SK-N-SH (cell line): ENCODE measurements at regions not wholly inside any gene's neighbourhood (a gene's known extent, or its start where the extent isn't known, plus 50 kb on each side); places are given as distances from the start of the nearest gene placed in this dataset.

Experiments
- CTCF ChIA-PET: fragments of 300-600, 350-600 bp; formaldehyde crosslinking; extraction: SDS; loops from one replicate; lab custom pipeline; 2021; lab: Yijun Ruan, JAX
- POLR2A ChIA-PET: fragments of 350-600 bp; sonication (Branson Sonifier 250); formaldehyde crosslinking; extraction: SDS; loops from one replicate; lab custom pipeline; 2020; ENCODE audit warnings: antibody characterized with exemption, inconsistent platforms; lab: Yijun Ruan, JAX
- DNase-seq: peaks from one replicate; pipeline ENCODE4 v3.0.0; 2012
- H2AFZ ChIP-seq: fragments of 200-600 bp; sonication (generic); 2 replicates; pipeline ENCODE4 v1.8.1; 2016; ENCODE audit warnings: antibody characterized with exemption, mild to moderate bottlenecking, low read depth
- H3F3A ChIP-seq: fragments of 200-600 bp; sonication (generic); replicated peaks from 2 replicates; pipeline ENCODE3; 2016; ENCODE audit warnings: antibody characterized with exemption, mild to moderate bottlenecking; ENCODE audit not compliant: insufficient read depth
- H3K27ac ChIP-seq, 2 experiments: fragments of 200-500 bp in 1 of 2; fragments of 200-600 bp in 1 of 2; sonication (Bioruptor generic) in 1 of 2; sonication (generic), shearing (Covaris generic) in 1 of 2; 2 replicates each; pipeline versions ENCODE4 v1.5.1 to v1.6.1; 2014 to 2016; ENCODE audit warnings: low read depth in 2 of 2, inconsistent platforms in 1 of 2, low read length in 1 of 2, mild to moderate bottlenecking in 1 of 2, mixed read lengths in 1 of 2
- H3K27me3 ChIP-seq: fragments of 200-600 bp; sonication (generic), shearing (Covaris generic); 2 replicates; pipeline ENCODE4 v1.6.1; 2016; ENCODE audit warnings: mixed run types; ENCODE audit not compliant: insufficient read depth
- H3K36me3 ChIP-seq, 2 experiments: fragments of 200-500 bp in 1 of 2; fragments of 200-600 bp in 1 of 2; sonication (Bioruptor generic) in 1 of 2; sonication (generic) in 1 of 2; replicated peaks in 1 of 2; 2 replicates each; pipeline versions ENCODE3 to v1.5.1; 2014 to 2016; ENCODE audit warnings: low read length in 1 of 2, mild to moderate bottlenecking in 1 of 2; ENCODE audit not compliant: insufficient read depth in 2 of 2, control insufficient read depth in 1 of 2
- H3K4me1 ChIP-seq, 2 experiments: fragments of 200-500 bp in 1 of 2; fragments of 200-600 bp in 1 of 2; sonication (Bioruptor generic) in 1 of 2; sonication (generic), shearing (Covaris generic) in 1 of 2; 2 replicates each; pipeline versions ENCODE4 v1.5.1 to v1.6.1; 2014 to 2016; ENCODE audit warnings: low read depth in 1 of 2, low read length in 1 of 2, mixed run types in 1 of 2; ENCODE audit not compliant: insufficient read depth in 2 of 2, control insufficient read depth in 1 of 2
- H3K4me2 ChIP-seq: fragments of 200-600 bp; sonication (generic), shearing (Covaris generic); 2 replicates; pipeline ENCODE4 v1.6.1; 2017; ENCODE audit warnings: mixed run types
- H3K4me3 ChIP-seq, 2 experiments: fragments of 200-500 bp in 1 of 2; fragments of 200-600 bp in 1 of 2; sonication (Bioruptor generic) in 1 of 2; sonication (generic), shearing (Covaris generic) in 1 of 2; 2 replicates each; pipeline versions ENCODE4 v1.5.1 to v1.8.1; 2014 to 2016; ENCODE audit warnings: low read depth in 2 of 2, inconsistent platforms in 1 of 2, low read length in 1 of 2, mild to moderate bottlenecking in 1 of 2, mixed read lengths in 1 of 2, moderate library complexity in 1 of 2
- H3K79me2 ChIP-seq: fragments of 200-600 bp; sonication (generic); 2 replicates; pipeline ENCODE4 v1.8.1; 2017; ENCODE audit warnings: mild to moderate bottlenecking; ENCODE audit not compliant: insufficient read depth
- H3K9ac ChIP-seq: fragments of 200-600 bp; sonication (generic); 2 replicates; pipeline ENCODE4 v1.6.1; 2017; ENCODE audit warnings: mixed run types
- H3K9me2 ChIP-seq: fragments of 200-600 bp; sonication (generic); 2 replicates; pipeline ENCODE4 v1.6.1; 2017; ENCODE audit warnings: mixed run types
- H3K9me3 ChIP-seq: fragments of 200-600 bp; sonication (generic); 2 replicates; pipeline ENCODE4 v1.6.1; 2017; ENCODE audit warnings: mixed run types, mild to moderate bottlenecking, moderate library complexity
- H4K20me1 ChIP-seq: fragments of 200-600 bp; sonication (generic); 2 replicates; pipeline ENCODE4 v1.6.1; 2017; ENCODE audit warnings: mild to moderate bottlenecking, mixed run types; ENCODE audit not compliant: insufficient read depth
- CHD2 ChIP-seq: fragments of 150-350 bp; IDR thresholded peaks from 2 replicates; pipeline ENCODE4 v1.6.1; 2018; ENCODE audit warnings: low read length; ENCODE audit not compliant: partially characterized antibody
- ELF1 ChIP-seq: IDR thresholded peaks from 2 replicates; pipeline ENCODE4 v1.4.0; 2012
- EZH2phosphoT487 ChIP-seq: fragments of 200-600 bp; sonication (generic); IDR thresholded peaks from 2 replicates; pipeline ENCODE4 v1.6.1; 2017; ENCODE audit warnings: low read depth, mixed run types, mild to moderate bottlenecking, antibody characterized with exemption, moderate library complexity, borderline replicate concordance
- FOXJ3 ChIP-seq: sonication (generic); formaldehyde crosslinking; IDR thresholded peaks from 2 replicates; pipeline ENCODE4 v1.5.1; 2020; ENCODE audit warnings: mild to moderate bottlenecking, missing genetic modification reagents
- FOXM1 ChIP-seq: IDR thresholded peaks from 2 replicates; pipeline ENCODE4 v1.4.0; 2012; ENCODE audit warnings: low read depth, mild to moderate bottlenecking
- GATA2 ChIP-seq: sonication (generic); formaldehyde crosslinking; IDR thresholded peaks from 2 replicates; pipeline ENCODE4 v1.5.0; 2020; ENCODE audit warnings: mild to moderate bottlenecking, missing genetic modification reagents
- JUND ChIP-seq: IDR thresholded peaks from 2 replicates; pipeline ENCODE4 v1.4.0; 2012
- MEF2A ChIP-seq: IDR thresholded peaks from 2 replicates; pipeline ENCODE4 v1.4.0; 2012; ENCODE audit warnings: low read depth, borderline replicate concordance
- NFIC ChIP-seq: IDR thresholded peaks from 2 replicates; pipeline ENCODE4 v1.4.0; 2012; ENCODE audit warnings: borderline replicate concordance
- NRF1 ChIP-seq: IDR thresholded peaks from 2 replicates; pipeline ENCODE4 v1.6.1; 2012; ENCODE audit warnings: low read depth, mild to moderate bottlenecking, low read length
- POLR2AphosphoS5 ChIP-seq: IDR thresholded peaks from 2 replicates; pipeline ENCODE4 v1.6.1; 2012; ENCODE audit warnings: low read depth, low read length
- RFX5 ChIP-seq: IDR thresholded peaks from 2 replicates; pipeline ENCODE4 v1.6.1; 2012; ENCODE audit warnings: mild to moderate bottlenecking, improper control_type of control experiment, low read length
- SMC3 ChIP-seq: IDR thresholded peaks from 2 replicates; pipeline ENCODE4 v1.6.1; 2012; ENCODE audit warnings: low read depth, low read length, improper control_type of control experiment
- TCF12 ChIP-seq: IDR thresholded peaks from 2 replicates; pipeline ENCODE4 v1.4.0; 2012
- TEAD4 ChIP-seq: IDR thresholded peaks from 2 replicates; pipeline ENCODE4 v1.4.0; 2012; ENCODE audit warnings: mild to moderate bottlenecking, borderline replicate concordance; ENCODE audit not compliant: insufficient read depth
- YY1 ChIP-seq: IDR thresholded peaks from 2 replicates; pipeline ENCODE4 v1.4.0; 2012; ENCODE audit warnings: low read depth, mild to moderate bottlenecking
- WGBS: methylation state at CpG from one replicate; pipeline ENCODE4 v1.1.6; 2017; ENCODE audit warnings: low lambda C conversion rate; 5-methylcytosine and 5-hydroxymethylcytosine counted together
- TF ChIP-seq, protein P1 (sequence below): IDR thresholded peaks from 2 replicates; pipeline ENCODE4 v1.6.1; 2012; ENCODE audit warnings: mild to moderate bottlenecking, low read depth, low read length, moderate library complexity
- TF ChIP-seq, protein P2 (sequence below): IDR thresholded peaks from 2 replicates; pipeline ENCODE4; 2012
- TF ChIP-seq, protein P3 (sequence below): IDR thresholded peaks from 2 replicates; pipeline ENCODE4 v1.4.0; 2012; ENCODE audit warnings: low read depth
- TF ChIP-seq, protein P4 (sequence below): fragments of 150-350 bp; IDR thresholded peaks from 2 replicates; pipeline ENCODE4 v1.6.1; 2017; ENCODE audit warnings: antibody characterized with exemption, low read length, low read depth, borderline replicate concordance

DNA sequence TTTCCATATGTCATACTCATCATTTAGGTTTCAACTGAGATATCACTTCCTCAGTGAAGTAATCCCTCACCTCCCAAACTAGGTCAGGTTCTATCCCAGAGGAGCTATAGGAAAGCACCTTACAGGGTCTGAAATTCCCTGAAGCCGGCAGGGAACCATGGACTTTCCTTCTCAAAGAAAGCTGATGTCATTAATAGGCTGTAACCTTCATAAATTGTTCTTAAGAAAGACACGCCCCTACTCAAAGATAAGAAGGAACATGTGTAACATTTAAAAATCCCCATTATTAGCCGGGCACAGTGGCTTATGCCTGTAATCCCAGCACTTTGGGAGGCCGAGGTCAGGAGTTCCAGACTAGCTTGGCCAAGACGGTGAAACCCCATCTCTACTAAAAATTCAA lies 50.0 kb upstream of the RNGTT start:
- H2AFZ ChIP-seq = no peak overlapping the region
- H3K4me2 ChIP-seq = no peak overlapping the region
- H3K9me3 ChIP-seq = no peaks in the 10 kb centered on the region
- H3K79me2 ChIP-seq = no peaks in the 10 kb centered on the region
- no peaks in the 10 kb centered on the region for H3F3A ChIP-seq
- no peak overlapping the region for H3K4me3 ChIP-seq
- no peak overlapping the region for H3K27ac ChIP-seq
- 63% methylated on average over 5 of the region's 5 CpGs for WGBS
- H3K27me3 ChIP-seq = no peaks in the 10 kb centered on the region
- TF ChIP-seq POLR2AphosphoS5 (no peak), MEF2A (no peak), RFX5 (no peak), TCF12 (no peak), FOXM1 (no peak), JUND (no peak), YY1 (no peak), NFIC (no peak), TEAD4 (no peak), CHD2 (no peak), ELF1 (no peak), NRF1 (no peak), GATA2 (CRISPR knock-in tag) (no peak), EZH2phosphoT487 (no peak), FOXJ3 (CRISPR knock-in tag) (no peak), SMC3 (no peak)
- TF ChIP-seq, protein P1, sequence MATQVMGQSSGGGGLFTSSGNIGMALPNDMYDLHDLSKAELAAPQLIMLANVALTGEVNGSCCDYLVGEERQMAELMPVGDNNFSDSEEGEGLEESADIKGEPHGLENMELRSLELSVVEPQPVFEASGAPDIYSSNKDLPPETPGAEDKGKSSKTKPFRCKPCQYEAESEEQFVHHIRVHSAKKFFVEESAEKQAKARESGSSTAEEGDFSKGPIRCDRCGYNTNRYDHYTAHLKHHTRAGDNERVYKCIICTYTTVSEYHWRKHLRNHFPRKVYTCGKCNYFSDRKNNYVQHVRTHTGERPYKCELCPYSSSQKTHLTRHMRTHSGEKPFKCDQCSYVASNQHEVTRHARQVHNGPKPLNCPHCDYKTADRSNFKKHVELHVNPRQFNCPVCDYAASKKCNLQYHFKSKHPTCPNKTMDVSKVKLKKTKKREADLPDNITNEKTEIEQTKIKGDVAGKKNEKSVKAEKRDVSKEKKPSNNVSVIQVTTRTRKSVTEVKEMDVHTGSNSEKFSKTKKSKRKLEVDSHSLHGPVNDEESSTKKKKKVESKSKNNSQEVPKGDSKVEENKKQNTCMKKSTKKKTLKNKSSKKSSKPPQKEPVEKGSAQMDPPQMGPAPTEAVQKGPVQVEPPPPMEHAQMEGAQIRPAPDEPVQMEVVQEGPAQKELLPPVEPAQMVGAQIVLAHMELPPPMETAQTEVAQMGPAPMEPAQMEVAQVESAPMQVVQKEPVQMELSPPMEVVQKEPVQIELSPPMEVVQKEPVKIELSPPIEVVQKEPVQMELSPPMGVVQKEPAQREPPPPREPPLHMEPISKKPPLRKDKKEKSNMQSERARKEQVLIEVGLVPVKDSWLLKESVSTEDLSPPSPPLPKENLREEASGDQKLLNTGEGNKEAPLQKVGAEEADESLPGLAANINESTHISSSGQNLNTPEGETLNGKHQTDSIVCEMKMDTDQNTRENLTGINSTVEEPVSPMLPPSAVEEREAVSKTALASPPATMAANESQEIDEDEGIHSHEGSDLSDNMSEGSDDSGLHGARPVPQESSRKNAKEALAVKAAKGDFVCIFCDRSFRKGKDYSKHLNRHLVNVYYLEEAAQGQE = no peak
- TF ChIP-seq, protein P2, sequence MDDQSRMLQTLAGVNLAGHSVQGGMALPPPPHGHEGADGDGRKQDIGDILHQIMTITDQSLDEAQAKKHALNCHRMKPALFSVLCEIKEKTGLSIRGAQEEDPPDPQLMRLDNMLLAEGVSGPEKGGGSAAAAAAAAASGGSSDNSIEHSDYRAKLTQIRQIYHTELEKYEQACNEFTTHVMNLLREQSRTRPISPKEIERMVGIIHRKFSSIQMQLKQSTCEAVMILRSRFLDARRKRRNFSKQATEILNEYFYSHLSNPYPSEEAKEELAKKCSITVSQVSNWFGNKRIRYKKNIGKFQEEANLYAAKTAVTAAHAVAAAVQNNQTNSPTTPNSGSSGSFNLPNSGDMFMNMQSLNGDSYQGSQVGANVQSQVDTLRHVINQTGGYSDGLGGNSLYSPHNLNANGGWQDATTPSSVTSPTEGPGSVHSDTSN = no peak
- TF ChIP-seq, protein P3, sequence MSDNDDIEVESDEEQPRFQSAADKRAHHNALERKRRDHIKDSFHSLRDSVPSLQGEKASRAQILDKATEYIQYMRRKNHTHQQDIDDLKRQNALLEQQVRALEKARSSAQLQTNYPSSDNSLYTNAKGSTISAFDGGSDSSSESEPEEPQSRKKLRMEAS = no peak
- TF ChIP-seq, protein P4, sequence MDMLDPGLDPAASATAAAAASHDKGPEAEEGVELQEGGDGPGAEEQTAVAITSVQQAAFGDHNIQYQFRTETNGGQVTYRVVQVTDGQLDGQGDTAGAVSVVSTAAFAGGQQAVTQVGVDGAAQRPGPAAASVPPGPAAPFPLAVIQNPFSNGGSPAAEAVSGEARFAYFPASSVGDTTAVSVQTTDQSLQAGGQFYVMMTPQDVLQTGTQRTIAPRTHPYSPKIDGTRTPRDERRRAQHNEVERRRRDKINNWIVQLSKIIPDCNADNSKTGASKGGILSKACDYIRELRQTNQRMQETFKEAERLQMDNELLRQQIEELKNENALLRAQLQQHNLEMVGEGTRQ = no peak
- TF ChIP-seq, all 33 proteins: peak for 0
- Histone ChIP-seq H3K4me1 (no peaks in the 10 kb centered on the region), H3K9ac (no peak overlapping the region), H3K9me2 (no peaks in the 10 kb centered on the region), H3K36me3 (no peaks in the 10 kb centered on the region), H4K20me1 (no peaks in the 10 kb centered on the region)
- no peak for DNase-seq
- ChIA-PET POLR2A (no interaction called here), CTCF (interaction anchor here (3.0 kb wide), 1 partner anchor 30 kb away, joined by 12 read pairs; no protein-coding TSS in a partner anchor)
